ENCODE measurements at regions not wholly inside any gene's neighbourhood (a gene's known extent, or its start where the extent isn't known, plus 50 kb on each side); places are given as distances from the start of the nearest gene placed in this dataset.

DNA sequence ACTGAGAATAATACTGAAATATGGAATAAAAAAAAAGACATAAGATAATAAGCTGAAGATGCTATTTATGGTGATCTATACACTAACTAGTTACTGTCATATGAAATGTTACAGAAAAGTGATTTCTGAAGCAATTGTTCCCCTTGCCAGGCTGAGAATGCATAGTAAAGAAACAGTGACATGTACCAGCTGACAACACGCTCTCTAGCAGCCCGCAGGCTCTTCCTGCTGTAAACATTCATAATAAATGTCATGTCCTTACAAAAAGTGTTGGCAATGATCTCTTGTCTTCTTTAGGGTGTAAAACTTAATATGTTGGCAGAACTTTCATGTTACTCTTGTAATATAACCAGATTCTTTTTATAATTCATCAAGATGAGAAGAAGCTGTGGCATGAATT, 1171.3 kb downstream of the DSC3 start:
- H3K4me1 ChIP-seq = no peaks in the 10 kb centered on the region
- H3K9me3 ChIP-seq = no peaks in the 10 kb centered on the region
- ATAC-seq (no peak), DNase-seq (ENCODE audit: low read depth in 1 of 2, low spot score in 1 of 2) (no peak), FAIRE-seq (no peak)
- ChIA-PET POLR2A (no interaction called here), CTCF (no interaction called here)
- no peak overlapping the region for H3K4me3 ChIP-seq
- WGBS (ENCODE audit: missing lambda C conversion rate) = 6% methylated on average over 2 of the region's 2 CpGs
- TF ChIP-seq MAZ (IDR thresholded peaks at IDR 0.05; ENCODE audit: borderline replicate concordance, low read depth, low read length) (no peak), POLR2A (IDR thresholded peaks at IDR 0.05; ENCODE audit: low read length) (no peak), JUNB (IDR thresholded peaks at IDR 0.05) (no peak), CHD2 (IDR thresholded peaks at IDR 0.05; ENCODE audit: low read length, partially characterized antibody) (no peak), HES2 (IDR thresholded peaks at IDR 0.05) (no peak), FOXS1 (CRISPR knock-in tag; IDR thresholded peaks at IDR 0.05) (no peak), RFX5 (IDR thresholded peaks at IDR 0.05) (no peak), POLR2AphosphoS2 (conservative IDR thresholded peaks at IDR 0.05; ENCODE audit: low read length) (no peak), EHMT2 (IDR thresholded peaks at IDR 0.05; ENCODE audit: low read depth) (no peak)
- no peak overlapping the region for H3K27ac ChIP-seq
- H3K4me2 ChIP-seq = no peak overlapping the region

- CTCF ChIA-PET = no interaction called here
- FAIRE-seq (no peak), ATAC-seq (no peak)
Measured at GRCh38 chr18:29862824-29863223, 1179.7 kb downstream of the DSC3 start.

DNA sequence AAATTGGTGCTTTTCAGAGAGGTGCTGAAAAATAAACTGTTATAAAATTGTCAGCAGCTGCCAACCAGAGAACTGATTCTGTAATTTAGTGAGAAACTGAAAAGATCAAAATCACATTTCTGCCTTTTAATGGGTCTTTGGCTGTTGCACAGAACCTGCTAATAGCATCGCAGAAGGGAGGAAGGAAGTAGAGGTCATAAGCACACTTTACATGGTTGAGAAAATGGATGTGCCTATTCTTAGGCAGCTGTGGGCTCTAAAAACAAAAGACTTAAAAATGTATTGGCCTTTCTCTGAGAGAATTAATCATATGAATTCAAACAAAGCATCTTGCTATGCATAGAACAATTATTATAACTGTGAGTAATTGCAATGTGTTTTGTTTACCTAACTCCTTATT, 1186.9 kb downstream of the DSC3 start:
- ChIA-PET CTCF (no interaction called here), POLR2A (no interaction called here)
- no peaks in the 10 kb centered on the region for H3K9me3 ChIP-seq
- H3K4me3 ChIP-seq = no peak overlapping the region
- H3K4me2 ChIP-seq = no peak overlapping the region
- 100% methylated on average over 1 of the region's 1 CpG for WGBS (ENCODE audit: missing lambda C conversion rate)
- ATAC-seq (no peak), DNase-seq (ENCODE audit: low read depth in 1 of 2, low spot score in 1 of 2) (no peak), FAIRE-seq (no peak)
- no peaks in the 10 kb centered on the region for H3K4me1 ChIP-seq
- TF ChIP-seq HOXB13 (CRISPR knock-in tag; IDR thresholded peaks at IDR 0.05; ENCODE audit: low read depth) = no peak
- TF ChIP-seq HDAC2 (IDR thresholded peaks at IDR 0.05) = no peak
- no peak for TF ChIP-seq EP300 (IDR thresholded peaks at IDR 0.05)
- no peak for TF ChIP-seq HEYL (CRISPR knock-in tag; IDR thresholded peaks at IDR 0.05)
- no peak for TF ChIP-seq POLR2AphosphoS2 (conservative IDR thresholded peaks at IDR 0.05; ENCODE audit: low read length)
- TF ChIP-seq HES2 (IDR thresholded peaks at IDR 0.05) = no peak
- TF ChIP-seq HOXB5 (CRISPR knock-in tag; IDR thresholded peaks at IDR 0.05) = no peak
- no peak for TF ChIP-seq CHD4 (IDR thresholded peaks at IDR 0.05; ENCODE audit: borderline replicate concordance)
- TF ChIP-seq RARB (CRISPR knock-in tag; IDR thresholded peaks at IDR 0.05) = no peak
- TF ChIP-seq FOSB (CRISPR knock-in tag; IDR thresholded peaks at IDR 0.05) = no peak
- TF ChIP-seq RNF2 (IDR thresholded peaks at IDR 0.05; ENCODE audit: borderline replicate concordance, low read depth) = no peak
- TF ChIP-seq NPAS2 (CRISPR knock-in tag; IDR thresholded peaks at IDR 0.05; ENCODE audit: borderline replicate concordance) = no peak
- TF ChIP-seq ZSCAN20 (CRISPR knock-in tag; IDR thresholded peaks at IDR 0.05) = no peak
- no peak for TF ChIP-seq TP53 (CRISPR knock-in tag; IDR thresholded peaks at IDR 0.05)
- no peak for TF ChIP-seq ESRRA (IDR thresholded peaks at IDR 0.05; ENCODE audit: borderline replicate concordance, low read length)
- TF ChIP-seq CEBPB (IDR thresholded peaks at IDR 0.05) = no peak
- no peak for TF ChIP-seq REST (IDR thresholded peaks at IDR 0.05)
- no peak overlapping the region for H3K27ac ChIP-seq

More at GRCh38 chr18:29862824-29863223, 1179.7 kb downstream of the DSC3 start:
- Histone ChIP-seq H3K27ac (no peak overlapping the region), H3K4me1 (no peaks in the 10 kb centered on the region), H3K4me3 (no peak overlapping the region), H3K4me2 (no peak overlapping the region), H3K9me3 (no peaks in the 10 kb centered on the region)
- WGBS (ENCODE audit: missing lambda C conversion rate) = 13% methylated on average over 1 of the region's 1 CpG
- POLR2A ChIA-PET = no interaction called here
- no peak for TF ChIP-seq BHLHE40 (IDR thresholded peaks at IDR 0.05; ENCODE audit: low read depth, low read length)
- TF ChIP-seq FOSL2 (IDR thresholded peaks at IDR 0.05) = no peak
- no peak for TF ChIP-seq FOSL2 (CRISPR knock-in tag; IDR thresholded peaks at IDR 0.05)
- TF ChIP-seq HEYL (CRISPR knock-in tag; IDR thresholded peaks at IDR 0.05) = no peak
- TF ChIP-seq RCOR1 (IDR thresholded peaks at IDR 0.05; ENCODE audit: low read depth, low read length) = no peak
- TF ChIP-seq HOXB13 (CRISPR knock-in tag; IDR thresholded peaks at IDR 0.05; ENCODE audit: low read depth) = no peak
- no peak for TF ChIP-seq PHF8 (IDR thresholded peaks at IDR 0.05; ENCODE audit: borderline replicate concordance, low read depth)
- TF ChIP-seq MAFK (IDR thresholded peaks at IDR 0.05; ENCODE audit: partially characterized antibody) = no peak
- TF ChIP-seq GATA3 (IDR thresholded peaks at IDR 0.05; ENCODE audit: borderline replicate concordance) = no peak
- TF ChIP-seq, protein P1, sequence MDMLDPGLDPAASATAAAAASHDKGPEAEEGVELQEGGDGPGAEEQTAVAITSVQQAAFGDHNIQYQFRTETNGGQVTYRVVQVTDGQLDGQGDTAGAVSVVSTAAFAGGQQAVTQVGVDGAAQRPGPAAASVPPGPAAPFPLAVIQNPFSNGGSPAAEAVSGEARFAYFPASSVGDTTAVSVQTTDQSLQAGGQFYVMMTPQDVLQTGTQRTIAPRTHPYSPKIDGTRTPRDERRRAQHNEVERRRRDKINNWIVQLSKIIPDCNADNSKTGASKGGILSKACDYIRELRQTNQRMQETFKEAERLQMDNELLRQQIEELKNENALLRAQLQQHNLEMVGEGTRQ (IDR thresholded peaks at IDR 0.05) = no peak
- TF ChIP-seq SMC3 (IDR thresholded peaks at IDR 0.05) = no peak
- TF ChIP-seq RNF2 (IDR thresholded peaks at IDR 0.05; ENCODE audit: borderline replicate concordance, low read depth) = no peak
- no peak for DNase-seq (ENCODE audit: low read depth in 1 of 2, low spot score in 1 of 2)
